Gastroesophageal sphincter (tissue), 3 donors: ENCODE measurements at regions not wholly inside any gene's neighbourhood (a gene's known extent, or its start where the extent isn't known, plus 50 kb on each side); places are given as distances from the start of the nearest gene placed in this dataset.

Experiments used
- CTCF ChIP-seq, 4 experiments: fragments of 200-600 bp in 2 of 4; fragments of 450-650 bp in 2 of 4; sonication (generic) in 1 of 4; IDR thresholded peaks; one replicate each; pipeline ENCODE4 v1.5.1; 2017 to 2019; ENCODE audit warnings: antibody characterized with exemption in 4 of 4, mild to moderate bottlenecking in 2 of 4, moderate library complexity in 2 of 4
- EP300 ChIP-seq: sonication (generic); formaldehyde crosslinking; IDR thresholded peaks from one replicate; pipeline ENCODE4 v1.6.1; 2017; ENCODE audit warnings: antibody characterized with exemption, mild to moderate bottlenecking
- POLR2A ChIP-seq, 2 donors: fragments of 450-650 bp; IDR thresholded peaks; one replicate each; pipeline ENCODE4 v1.6.1; 2017; ENCODE audit warnings: antibody characterized with exemption in 2 of 2, mild to moderate bottlenecking in 2 of 2, moderate library complexity in 1 of 2
- POLR2AphosphoS5 ChIP-seq: sonication (generic); formaldehyde crosslinking; IDR thresholded peaks from one replicate; pipeline ENCODE4 v1.6.1; 2017; ENCODE audit warnings: antibody characterized with exemption

- TF ChIP-seq CTCF (IDR thresholded peaks at IDR 0.05) (no peak), POLR2A (IDR thresholded peaks at IDR 0.05) (no peak), EP300 (no peak), POLR2AphosphoS5 (no peak)
Measured at GRCh38 chr5:167769846-167770413, 521.5 kb upstream of the WWC1 start.
